A549 (cell line): ENCODE measurements at regions not wholly inside any gene's neighbourhood (a gene's known extent, or its start where the extent isn't known, plus 50 kb on each side); places are given as distances from the start of the nearest gene placed in this dataset.

Source experiments
- CBX8 ChIP-seq: fragments of 200-600 bp; sonication (generic); IDR thresholded peaks from 2 replicates; pipeline ENCODE4 v1.6.1; 2016
- CHD2 ChIP-seq: fragments of 150-350 bp; IDR thresholded peaks from 2 replicates; pipeline ENCODE4 v1.6.1; 2014; ENCODE audit warnings: low read length; ENCODE audit not compliant: partially characterized antibody
- EHF ChIP-seq: fragments of 250-450 bp; sonication (Bioruptor Pico); IDR thresholded peaks from 2 replicates; pipeline ENCODE4 v1.5.0; 2020; ENCODE audit warnings: mild to moderate bottlenecking
- EP300 ChIP-seq, 2 experiments: fragments of >200 bp; sonication (Bioruptor Twin); formaldehyde crosslinking; IDR thresholded peaks; 2 replicates in 1 of 2; 3 replicates in 1 of 2; pipeline ENCODE4 v1.6.1; 2016 to 2017
- HOXB5 ChIP-seq: fragments of 250-450 bp; sonication (Bioruptor Pico); IDR thresholded peaks from 2 replicates; pipeline ENCODE4 v1.5.0; 2020; ENCODE audit warnings: mild to moderate bottlenecking, moderate library complexity
- NR3C1 ChIP-seq: fragments of >200 bp; sonication (Bioruptor Twin); formaldehyde crosslinking; IDR thresholded peaks from 3 replicates; pipeline ENCODE4 v1.6.1; 2017
- PBX3 ChIP-seq: IDR thresholded peaks from 2 replicates; pipeline ENCODE4 v1.6.1; 2012
- POLR2A ChIP-seq: IDR thresholded peaks from 2 replicates; pipeline ENCODE4 v1.6.1; 2012; ENCODE audit warnings: mild to moderate bottlenecking, low read length
- RAD21 ChIP-seq, 2 experiments: fragments of >200 bp in 1 of 2; sonication (Bioruptor Twin) in 1 of 2; formaldehyde crosslinking in 1 of 2; IDR thresholded peaks in 1 of 2; conservative IDR thresholded peaks in 1 of 2; 2 replicates in 1 of 2; 3 replicates in 1 of 2; pipeline ENCODE4 v1.6.1; 2012 to 2018; ENCODE audit warnings: inconsistent platforms in 1 of 2
- RFX5 ChIP-seq: fragments of 450-650 bp; IDR thresholded peaks from 2 replicates; pipeline ENCODE4 v1.7.1; 2014; ENCODE audit warnings: antibody characterized with exemption, mild to moderate bottlenecking, moderate library complexity
- SREBF2 ChIP-seq: fragments of 450-650 bp; IDR thresholded peaks from 2 replicates; pipeline ENCODE4 v1.6.1; 2014; ENCODE audit warnings: mild to moderate bottlenecking, moderate library complexity
- USF2 ChIP-seq: fragments of 450-650 bp; IDR thresholded peaks from 2 replicates; pipeline ENCODE4 v1.6.1; 2014; ENCODE audit warnings: antibody characterized with exemption
- TF ChIP-seq, protein P1 (sequence below): fragments of >200 bp; sonication (Bioruptor Twin); formaldehyde crosslinking; IDR thresholded peaks from 3 replicates; pipeline ENCODE4 v1.5.1; 2016
- TF ChIP-seq, protein P2 (sequence below): fragments of 150-350 bp; IDR thresholded peaks from 2 replicates; pipeline ENCODE4 v1.6.1; 2014; ENCODE audit warnings: low read depth, mild to moderate bottlenecking, low read length

DNA sequence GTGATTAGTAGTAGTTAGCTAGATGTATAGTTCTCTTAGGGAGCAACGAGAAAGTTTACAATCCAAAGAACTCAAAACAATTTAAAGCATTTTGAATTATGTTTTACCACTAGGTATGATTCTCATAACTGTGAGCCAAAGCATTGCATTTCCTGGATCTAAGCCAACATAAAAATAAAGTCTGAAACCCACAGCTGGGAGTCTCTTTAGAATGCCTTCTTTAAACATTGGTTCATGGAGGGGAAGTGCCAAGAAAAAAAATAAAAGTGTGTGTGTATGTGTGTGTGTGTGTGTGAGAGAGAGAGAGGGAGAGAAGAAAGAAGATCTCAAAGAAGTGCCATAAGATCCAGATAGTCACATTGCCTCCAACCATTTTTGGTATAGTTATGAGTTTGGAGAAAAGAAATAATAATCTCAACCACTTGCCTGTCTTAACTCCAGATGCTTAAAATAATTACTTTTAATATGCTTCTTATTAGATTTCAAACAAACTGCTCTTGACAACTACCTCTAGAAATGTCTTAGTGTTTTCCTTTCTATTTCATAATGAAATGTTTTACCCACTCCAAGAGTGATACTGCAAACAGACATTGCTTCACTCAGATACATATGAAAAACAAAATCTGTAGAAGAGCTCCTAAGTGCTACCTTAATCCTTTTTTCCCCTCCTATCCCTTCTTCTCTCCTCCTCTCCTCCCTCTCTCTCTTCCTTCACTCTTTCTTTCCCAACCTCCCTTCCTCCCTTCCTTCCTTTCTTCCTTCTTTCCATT is 554.1 kb downstream of the KCTD12 start:
- TF ChIP-seq, protein P1, sequence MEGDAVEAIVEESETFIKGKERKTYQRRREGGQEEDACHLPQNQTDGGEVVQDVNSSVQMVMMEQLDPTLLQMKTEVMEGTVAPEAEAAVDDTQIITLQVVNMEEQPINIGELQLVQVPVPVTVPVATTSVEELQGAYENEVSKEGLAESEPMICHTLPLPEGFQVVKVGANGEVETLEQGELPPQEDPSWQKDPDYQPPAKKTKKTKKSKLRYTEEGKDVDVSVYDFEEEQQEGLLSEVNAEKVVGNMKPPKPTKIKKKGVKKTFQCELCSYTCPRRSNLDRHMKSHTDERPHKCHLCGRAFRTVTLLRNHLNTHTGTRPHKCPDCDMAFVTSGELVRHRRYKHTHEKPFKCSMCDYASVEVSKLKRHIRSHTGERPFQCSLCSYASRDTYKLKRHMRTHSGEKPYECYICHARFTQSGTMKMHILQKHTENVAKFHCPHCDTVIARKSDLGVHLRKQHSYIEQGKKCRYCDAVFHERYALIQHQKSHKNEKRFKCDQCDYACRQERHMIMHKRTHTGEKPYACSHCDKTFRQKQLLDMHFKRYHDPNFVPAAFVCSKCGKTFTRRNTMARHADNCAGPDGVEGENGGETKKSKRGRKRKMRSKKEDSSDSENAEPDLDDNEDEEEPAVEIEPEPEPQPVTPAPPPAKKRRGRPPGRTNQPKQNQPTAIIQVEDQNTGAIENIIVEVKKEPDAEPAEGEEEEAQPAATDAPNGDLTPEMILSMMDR = no peak
- TF ChIP-seq EHF (CRISPR knock-in tag) (no peak), POLR2A (no peak), RAD21 (conservative IDR thresholded peaks at IDR 0.05 in 1 of 2, IDR thresholded peaks at IDR 0.05 in 1 of 2) (no peak), USF2 (no peak), SREBF2 (no peak), EP300 (IDR thresholded peaks at IDR 0.05) (no peak), RFX5 (no peak), CHD2 (no peak), NR3C1 (no peak), CBX8 (no peak), PBX3 (no peak), HOXB5 (no peak)
- TF ChIP-seq, protein P2, sequence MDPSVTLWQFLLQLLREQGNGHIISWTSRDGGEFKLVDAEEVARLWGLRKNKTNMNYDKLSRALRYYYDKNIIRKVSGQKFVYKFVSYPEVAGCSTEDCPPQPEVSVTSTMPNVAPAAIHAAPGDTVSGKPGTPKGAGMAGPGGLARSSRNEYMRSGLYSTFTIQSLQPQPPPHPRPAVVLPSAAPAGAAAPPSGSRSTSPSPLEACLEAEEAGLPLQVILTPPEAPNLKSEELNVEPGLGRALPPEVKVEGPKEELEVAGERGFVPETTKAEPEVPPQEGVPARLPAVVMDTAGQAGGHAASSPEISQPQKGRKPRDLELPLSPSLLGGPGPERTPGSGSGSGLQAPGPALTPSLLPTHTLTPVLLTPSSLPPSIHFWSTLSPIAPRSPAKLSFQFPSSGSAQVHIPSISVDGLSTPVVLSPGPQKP = no peak
